ENCODE measurements at regions not wholly inside any gene's neighbourhood (a gene's known extent, or its start where the extent isn't known, plus 50 kb on each side); places are given as distances from the start of the nearest gene placed in this dataset.
"Not testable (repeated sequence)": the region's sequence is repeated elsewhere in the genome, so short reads cannot be mapped to it uniquely, and the experiment has no call there.

- peak; percentile 50 to 78 for DNase-seq
Measured at GRCh38 chr6:27668442-27669294, 195.8 kb upstream of the ZNF184 start.

- no peak for DNase-seq
Measured at GRCh38 chr6:27667657-27668441, 194.9 kb upstream of the ZNF184 start.

- DNase-seq = no peak
Measured at GRCh38 chr6:27667016-27667656, 194.2 kb upstream of the ZNF184 start.

GRCh38 chr6:27662769-27663168 is 189.9 kb upstream of the ZNF184 start:
- no peak for DNase-seq

GRCh38 chr6:27662212-27662611 is 189.3 kb upstream of the ZNF184 start:
- DNase-seq = not testable (repeated sequence)

GRCh38 chr6:27653143-27653825 is 180.4 kb upstream of the ZNF184 start:
- DNase-seq = not testable (repeated sequence)

GRCh38 chr6:27651371-27651732 is 178.4 kb upstream of the ZNF184 start:
- DNase-seq = peak in 1 of 2 experiments; percentile 44

GRCh38 chr6:27650620-27651370 is 177.9 kb upstream of the ZNF184 start:
- DNase-seq = peak; percentile 64 to 87

GRCh38 chr6:27644528-27644927 is 171.6 kb upstream of the ZNF184 start:
- no peak for DNase-seq

- DNase-seq = no peak
Measured at GRCh38 chr6:27642744-27643456, 170.0 kb upstream of the ZNF184 start.

- not testable (repeated sequence) for DNase-seq
Measured at GRCh38 chr6:27635886-27636285, 163.0 kb upstream of the ZNF184 start.

GRCh38 chr6:27633221-27633688 is 160.3 kb upstream of the ZNF184 start:
- DNase-seq = not testable (repeated sequence)

- no peak for DNase-seq
Measured at GRCh38 chr6:27631609-27631916, 158.7 kb upstream of the ZNF184 start.

- peak; percentile 12 to 63 for DNase-seq
Measured at GRCh38 chr6:27630727-27631608, 158.1 kb upstream of the ZNF184 start.

GRCh38 chr6:27624694-27625262 is 151.9 kb upstream of the ZNF184 start:
- DNase-seq = no peak

GRCh38 chr6:27623103-27623502 is 150.2 kb upstream of the ZNF184 start:
- DNase-seq = no peak

GRCh38 chr6:27619436-27619835 is 146.5 kb upstream of the ZNF184 start:
- no peak for DNase-seq

GRCh38 chr6:27617700-27618689 is 145.1 kb upstream of the ZNF184 start:
- DNase-seq = no peak

All from NCI-H446 (cell line).